Glomerular visceral epithelial cell (primary cell): ENCODE measurements at regions not wholly inside any gene's neighbourhood (a gene's known extent, or its start where the extent isn't known, plus 50 kb on each side); places are given as distances from the start of the nearest gene placed in this dataset.
"Not testable (repeated sequence)": the region's sequence is repeated elsewhere in the genome, so short reads cannot be mapped to it uniquely, and the experiment has no call there.

Source experiments
- DNase-seq: peaks from one replicate; pipeline ENCODE4 v3.0.0-alpha.2; 2016; ENCODE audit errors: extremely low spot score

DNA sequence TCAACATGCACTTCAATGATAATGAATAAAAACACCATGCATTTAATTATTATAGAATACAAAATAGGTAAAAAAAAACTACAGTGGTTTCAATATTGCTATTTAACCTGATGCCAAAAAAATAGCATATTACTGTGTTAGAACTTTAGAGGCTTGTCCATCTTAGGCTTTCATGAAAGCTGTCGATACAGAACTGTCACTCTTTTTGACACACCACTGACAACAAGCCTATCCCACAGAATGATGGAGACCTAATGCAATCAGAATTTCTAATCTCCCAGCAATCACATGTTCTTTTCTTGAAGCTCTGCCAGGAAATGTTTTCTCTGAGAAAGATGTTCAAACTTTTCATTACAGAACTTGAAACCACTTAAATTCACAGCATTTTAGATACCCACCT lies 490.3 kb upstream of the EPHA6 start:
- DNase-seq, result no peak

DNA sequence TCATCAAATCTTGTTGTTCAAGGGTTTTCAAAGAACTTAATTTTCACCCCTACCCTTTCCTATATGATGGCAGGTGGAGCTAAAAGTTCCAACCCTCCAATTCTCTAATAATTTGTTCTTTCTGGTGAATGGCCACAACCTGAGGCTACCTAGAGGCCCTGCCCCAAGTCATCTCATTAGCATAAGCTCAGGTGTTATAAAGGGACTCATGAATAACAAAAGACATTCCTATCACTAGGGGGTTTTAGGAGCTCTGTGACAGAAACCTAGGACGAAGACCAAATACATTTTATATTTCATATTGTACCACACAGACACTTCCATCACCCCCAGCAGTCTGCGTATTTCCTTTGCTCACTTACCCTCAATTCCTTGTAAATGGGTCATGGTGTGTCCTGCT lies 483.6 kb upstream of the EPHA6 start:
- DNase-seq, result no peak

GRCh38 chr3:96331341-96331740 lies 483.1 kb upstream of the EPHA6 start:
- DNase-seq, result peak; percentile 4

- no peak for DNase-seq
Observed at GRCh38 chr3:96334779-96335178, 479.6 kb upstream of the EPHA6 start.

GRCh38 chr3:96347289-96347688 lies 467.1 kb upstream of the EPHA6 start:
- DNase-seq, result no peak

- DNase-seq, result not testable (repeated sequence)
Observed at GRCh38 chr3:96351598-96351997, 462.8 kb upstream of the EPHA6 start.

- DNase-seq, result no peak
Observed at GRCh38 chr3:96354106-96354505, 460.3 kb upstream of the EPHA6 start.

- peak; percentile 9 for DNase-seq
Observed at GRCh38 chr3:96354742-96355141, 459.7 kb upstream of the EPHA6 start.

DNA sequence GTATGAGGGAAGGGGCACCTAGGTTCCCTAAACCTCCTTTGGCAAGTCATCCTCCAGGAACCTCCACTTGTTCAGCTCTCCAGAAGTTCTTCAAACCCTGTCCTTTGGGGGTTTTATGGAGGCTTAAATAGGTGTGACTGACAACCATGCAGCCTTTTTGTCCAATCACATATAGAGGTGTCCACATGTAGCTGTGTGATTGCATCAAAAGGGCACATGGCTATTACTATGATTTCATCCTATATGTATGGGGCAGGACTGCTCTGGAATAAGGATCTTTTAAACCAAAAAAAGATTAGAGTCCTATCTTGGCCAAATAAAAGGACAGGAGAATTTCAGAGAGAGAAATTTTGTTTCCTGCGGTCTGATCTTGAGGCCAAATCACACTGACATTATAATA lies 453.2 kb upstream of the EPHA6 start:
- no peak for DNase-seq

GRCh38 chr3:96370637-96371036 lies 443.8 kb upstream of the EPHA6 start:
- DNase-seq, result no peak

- no peak for DNase-seq
Observed at GRCh38 chr3:96410006-96410730, 404.2 kb upstream of the EPHA6 start.

- DNase-seq, result no peak
Observed at GRCh38 chr3:96416549-96417255, 397.7 kb upstream of the EPHA6 start.

GRCh38 chr3:96428097-96428496 lies 386.3 kb upstream of the EPHA6 start:
- no peak for DNase-seq

GRCh38 chr3:96430079-96430478 lies 384.3 kb upstream of the EPHA6 start:
- DNase-seq, result no peak

GRCh38 chr3:96434651-96435050 lies 379.7 kb upstream of the EPHA6 start:
- DNase-seq, result no peak

DNA sequence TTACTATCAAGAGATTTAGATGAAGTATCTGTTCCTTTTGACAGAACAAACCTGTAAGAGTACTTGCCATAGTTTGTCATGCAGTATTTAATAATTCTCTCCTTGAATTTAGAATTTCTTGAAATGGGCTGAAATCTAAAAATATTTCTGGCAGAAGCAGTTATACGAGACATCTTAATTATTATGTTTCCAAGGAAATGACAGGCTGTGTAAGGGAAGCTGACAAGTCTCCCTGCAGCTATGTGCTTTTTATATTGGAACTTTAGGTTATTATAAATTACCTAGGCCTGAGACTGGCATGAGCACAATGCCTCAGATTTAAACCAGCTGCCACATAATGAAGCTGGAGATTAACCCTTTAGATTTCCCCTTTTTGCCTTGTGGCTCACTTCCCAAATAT lies 365.0 kb upstream of the EPHA6 start:
- no peak for DNase-seq

DNA sequence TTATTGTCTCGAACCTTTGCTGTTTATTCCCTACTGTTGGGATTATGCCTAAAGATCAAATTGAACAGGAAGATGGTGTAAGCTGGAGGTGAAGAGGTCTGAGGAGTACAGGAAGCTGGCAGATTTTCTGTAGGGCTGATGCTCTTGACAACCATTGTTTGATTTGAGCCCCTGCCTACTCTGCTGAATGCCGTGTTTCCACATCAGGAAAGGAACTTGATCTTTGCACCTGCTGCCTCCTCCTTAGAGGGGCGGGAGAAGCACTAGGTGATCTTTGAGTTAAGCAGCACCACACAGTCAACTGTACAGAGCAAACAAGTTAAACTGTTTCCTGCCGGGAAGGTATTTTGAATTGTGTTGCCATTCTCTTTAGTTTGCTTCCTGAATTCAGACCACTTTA lies 364.6 kb upstream of the EPHA6 start:
- DNase-seq, result no peak

GRCh38 chr3:96450699-96451098 lies 363.7 kb upstream of the EPHA6 start:
- no peak for DNase-seq

- no peak for DNase-seq
Observed at GRCh38 chr3:96465521-96465920, 348.9 kb upstream of the EPHA6 start.

GRCh38 chr3:96466441-96466840 lies 348.0 kb upstream of the EPHA6 start:
- DNase-seq, result no peak

- no peak for DNase-seq
Observed at GRCh38 chr3:96467639-96468038, 346.8 kb upstream of the EPHA6 start.

DNA sequence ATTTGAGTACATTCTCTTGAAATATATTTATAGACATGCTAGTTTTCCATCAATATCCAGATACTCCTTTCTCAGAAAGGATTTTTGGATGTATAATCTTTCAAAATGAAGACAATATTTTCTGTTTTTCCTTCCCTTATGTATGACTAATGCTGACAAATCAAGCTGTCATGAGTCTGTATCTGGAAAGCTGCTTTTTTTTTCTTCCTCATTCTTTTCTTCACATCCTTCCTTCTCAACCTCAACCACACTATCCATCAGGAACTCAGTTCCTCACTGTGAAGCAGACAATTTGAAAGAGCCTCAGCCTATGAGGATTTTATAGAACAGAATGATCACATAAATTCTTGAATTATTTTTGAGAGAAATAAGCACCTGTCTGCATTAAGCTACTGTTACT lies 335.9 kb upstream of the EPHA6 start:
- peak; percentile 1 for DNase-seq

DNA sequence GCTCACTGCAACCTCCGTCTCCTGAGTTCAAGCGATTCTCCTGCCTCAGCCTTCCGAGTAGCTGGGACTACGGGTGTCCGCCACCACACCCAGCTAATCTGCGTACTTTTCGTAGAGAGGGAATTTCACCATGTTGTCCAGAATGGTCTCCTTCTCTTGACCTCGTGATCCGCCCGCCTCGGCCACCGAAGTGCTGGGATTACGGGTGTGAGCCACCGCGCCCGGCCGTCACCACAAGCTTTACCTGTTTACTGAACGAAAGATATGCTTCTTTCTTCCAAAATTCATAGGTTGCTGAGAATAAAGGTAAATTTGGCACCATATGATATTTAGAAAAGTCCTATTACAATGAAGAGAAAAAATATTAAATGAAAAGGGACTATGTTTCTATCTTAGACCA lies 333.5 kb upstream of the EPHA6 start:
- no peak for DNase-seq

- DNase-seq, result peak; percentile 30
Observed at GRCh38 chr3:96483191-96483590, 331.2 kb upstream of the EPHA6 start.
